SJSA1 (cell line): ENCODE measurements at regions not wholly inside any gene's neighbourhood (a gene's known extent, or its start where the extent isn't known, plus 50 kb on each side); places are given as distances from the start of the nearest gene placed in this dataset.
"Not testable (repeated sequence)": the region's sequence is repeated elsewhere in the genome, so short reads cannot be mapped to it uniquely, and the experiment has no call there.

ENCODE experiments used
- DNase-seq, 2 experiments: peaks; one replicate each; pipeline ENCODE4 v3.0.0-alpha.2; 2015 to 2020; ENCODE audit warnings: low spot score in 2 of 2, low read depth in 1 of 2
- H3K27ac ChIP-seq: fragments of 250-450 bp; sonication (Bioruptor Pico); 2 replicates; pipeline ENCODE4 v1.5.1; 2020; ENCODE audit warnings: mild to moderate bottlenecking, moderate library complexity
- H3K27me3 ChIP-seq: fragments of 250-450 bp; sonication (Bioruptor Pico); replicated peaks from 2 replicates; pipeline ENCODE4 v1.5.1; 2020; ENCODE audit warnings: mild to moderate bottlenecking, moderate library complexity
- H3K36me3 ChIP-seq: fragments of 250-450 bp; sonication (Bioruptor Pico); 2 replicates; pipeline ENCODE4 v1.5.1; 2020; ENCODE audit warnings: mild to moderate bottlenecking
- H3K4me1 ChIP-seq: fragments of 250-450 bp; sonication (Bioruptor Pico); replicated peaks from 2 replicates; pipeline ENCODE4 v1.6.1; 2021; ENCODE audit warnings: mild to moderate bottlenecking
- H3K4me3 ChIP-seq: fragments of 250-450 bp; sonication (Bioruptor Pico); 2 replicates; pipeline ENCODE4 v1.5.1; 2020; ENCODE audit warnings: mild to moderate bottlenecking
- H3K9me3 ChIP-seq: fragments of 250-450 bp; sonication (Bioruptor Pico); replicated peaks from 2 replicates; pipeline ENCODE4 v1.5.1; 2020; ENCODE audit warnings: mild to moderate bottlenecking

DNA sequence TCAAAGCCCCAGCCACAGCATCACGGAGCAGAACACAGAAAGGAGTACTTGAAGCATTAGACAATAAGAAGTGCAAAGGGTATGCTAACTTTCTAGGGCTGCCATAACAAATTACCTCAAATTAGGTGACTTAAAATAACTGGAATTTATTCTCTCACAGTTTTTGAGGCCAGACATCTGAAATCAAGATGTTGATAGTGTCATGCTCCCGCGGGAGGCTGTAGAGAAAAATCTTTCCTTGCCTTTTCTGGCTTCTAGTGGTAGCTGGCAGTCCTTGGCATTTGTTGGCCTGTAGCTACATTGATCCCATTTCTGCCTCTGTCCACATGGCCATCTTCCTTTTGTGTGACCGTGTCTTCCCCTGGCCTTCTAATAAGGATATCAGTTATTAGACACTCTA lies 51.9 kb upstream of the SPDL1 start:
- H3K27ac ChIP-seq: no peak overlapping the region
- H3K4me3 ChIP-seq: no peak overlapping the region
- H3K36me3 ChIP-seq: no peaks in the 10 kb centered on the region
- no peaks in the 10 kb centered on the region for H3K9me3 ChIP-seq
- H3K27me3 ChIP-seq: 0 out of 2 replicates have a peak, but pooled peaks cover 2% of the 10 kb centered on the region
- H3K4me1 ChIP-seq: no peaks in the 10 kb centered on the region
- DNase-seq: no peak

DNA sequence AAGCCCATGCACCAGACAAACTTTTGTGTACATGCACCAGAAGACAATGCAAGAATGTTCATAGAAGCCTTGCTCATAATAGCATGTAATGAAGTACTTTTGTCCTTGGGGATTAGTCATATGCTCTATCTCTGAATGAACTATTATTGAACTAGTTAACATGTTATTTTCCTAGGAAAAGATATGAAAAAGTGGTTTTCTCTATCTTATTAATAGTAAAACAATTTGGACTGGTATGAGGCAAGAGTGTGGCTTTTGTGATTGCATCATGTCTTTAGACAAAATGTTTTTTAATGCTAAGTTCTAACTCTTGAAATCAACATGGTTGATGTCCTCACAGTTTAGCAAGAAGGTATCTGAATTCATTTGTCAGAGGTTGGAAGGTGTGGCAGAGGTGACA lies 55.7 kb upstream of the SPDL1 start:
- peaks cover 2% of the 10 kb centered on the region; the same call in 1 of the 2 replicates for H3K27me3 ChIP-seq
- H3K9me3 ChIP-seq: no peaks in the 10 kb centered on the region
- no peaks in the 10 kb centered on the region for H3K36me3 ChIP-seq
- no peaks in the 10 kb centered on the region for H3K4me1 ChIP-seq
- DNase-seq: no peak
- H3K27ac ChIP-seq: no peak overlapping the region
- H3K4me3 ChIP-seq: no peak overlapping the region

DNA sequence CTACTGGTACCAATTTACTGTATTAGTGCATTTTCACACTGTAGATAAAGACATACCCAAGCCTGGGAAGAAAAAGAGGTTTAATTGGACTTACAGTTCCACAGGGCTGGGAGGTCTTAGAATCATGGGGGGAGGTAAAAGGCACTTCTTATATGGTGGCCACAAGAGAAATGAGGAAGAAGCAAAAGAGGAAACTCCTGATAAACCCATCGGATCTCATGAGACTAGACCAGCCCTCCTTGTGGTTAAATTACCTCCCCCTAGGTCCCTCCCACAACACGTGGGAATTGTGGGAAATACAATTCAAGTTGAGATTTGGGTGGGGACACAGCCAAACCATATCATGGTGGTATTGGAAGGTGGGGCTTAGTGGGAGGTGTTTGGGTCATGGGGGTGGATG lies 56.5 kb upstream of the SPDL1 start:
- no peaks in the 10 kb centered on the region for H3K9me3 ChIP-seq
- no peak overlapping the region for H3K27ac ChIP-seq
- no peak overlapping the region for H3K4me3 ChIP-seq
- no peak for DNase-seq
- peaks cover 2% of the 10 kb centered on the region; the same call in 1 of the 2 replicates for H3K27me3 ChIP-seq
- H3K36me3 ChIP-seq: no peaks in the 10 kb centered on the region
- no peaks in the 10 kb centered on the region for H3K4me1 ChIP-seq

DNA sequence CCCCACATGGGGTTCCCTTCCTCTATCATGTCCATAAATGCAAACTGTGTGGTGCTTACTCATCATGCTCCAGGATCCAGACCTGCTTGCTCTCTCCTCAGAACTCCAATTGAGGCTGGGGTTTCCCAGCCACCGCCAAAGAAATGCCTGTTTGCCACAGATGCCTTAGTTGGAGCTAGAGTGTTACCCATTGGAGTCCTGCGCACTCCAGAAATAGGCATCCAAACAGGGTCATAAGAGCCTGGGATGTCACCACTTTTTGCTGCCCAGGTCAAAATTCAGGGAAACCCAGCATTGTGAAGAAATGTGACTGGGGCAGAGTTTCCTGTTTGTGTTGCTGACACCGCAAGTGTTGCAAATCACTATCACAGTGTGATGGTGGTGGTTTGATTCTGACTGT lies 60.7 kb upstream of the SPDL1 start:
- no peaks in the 10 kb centered on the region for H3K9me3 ChIP-seq
- peaks cover 2% of the 10 kb centered on the region; the same call in 1 of the 2 replicates for H3K27me3 ChIP-seq

DNA sequence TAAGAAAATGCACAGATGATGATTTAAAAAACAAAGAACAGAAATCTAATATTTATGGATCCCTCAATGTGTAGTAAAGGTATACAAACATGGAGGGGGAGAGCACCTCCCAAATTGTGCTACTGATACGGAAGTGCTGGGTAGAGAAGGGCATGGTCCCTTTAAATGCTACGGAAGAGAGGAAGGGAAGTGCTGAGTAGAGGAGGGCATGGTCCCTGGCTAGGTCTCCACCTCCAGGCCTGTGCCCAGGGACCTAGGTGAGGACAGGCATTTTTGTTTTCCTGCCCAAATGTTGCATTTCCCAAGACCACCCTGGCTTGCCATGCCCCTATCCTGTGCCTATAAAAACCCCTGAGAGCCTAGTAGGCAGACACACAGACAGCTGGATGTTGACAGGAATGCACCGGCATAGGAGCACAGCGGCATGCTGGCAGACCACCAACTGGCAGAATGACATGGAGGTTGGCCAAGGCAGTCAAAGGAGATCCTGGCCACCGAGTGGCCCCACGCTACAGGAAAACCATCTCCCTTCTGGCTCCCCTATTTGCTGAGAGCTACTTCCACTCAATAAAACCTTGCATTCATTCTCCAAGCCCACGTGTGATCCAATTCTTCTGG lies 62.1 kb upstream of the SPDL1 start:
- Histone ChIP-seq H3K27ac (no peak overlapping the region), H3K4me1 (no peaks in the 10 kb centered on the region), H3K36me3 (no peaks in the 10 kb centered on the region), H3K9me3 (0 out of 2 replicates have a peak, but pooled peaks cover 2% of the 10 kb centered on the region), H3K27me3 (no peaks in the 10 kb centered on the region; the same call in 1 of the 2 replicates), H3K4me3 (no peak overlapping the region)
- DNase-seq: no peak

More for the DNA sequence above, 60.7 kb upstream of the SPDL1 start:
- no peak overlapping the region for H3K27ac ChIP-seq
- DNase-seq: no peak
- H3K4me3 ChIP-seq: no peak overlapping the region
- H3K4me1 ChIP-seq: no peaks in the 10 kb centered on the region
- H3K36me3 ChIP-seq: no peaks in the 10 kb centered on the region

DNA sequence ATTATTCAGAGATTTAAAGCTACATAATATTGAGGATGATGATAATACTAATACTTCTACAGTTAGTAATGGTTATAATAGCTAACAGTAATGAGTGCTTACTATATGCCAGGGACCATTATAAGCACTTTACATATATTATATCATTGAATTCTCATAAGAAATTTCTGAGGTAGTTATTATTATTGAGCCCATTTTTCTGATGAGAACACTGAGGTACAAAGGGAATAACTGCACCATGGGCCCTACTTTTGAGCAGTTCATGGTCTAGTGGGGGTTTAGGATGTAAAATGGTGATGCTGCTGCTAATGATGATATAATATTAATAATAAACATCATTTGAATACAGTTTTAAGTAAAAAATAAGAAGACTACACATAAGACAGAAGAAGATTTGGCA lies 64.2 kb upstream of the SPDL1 start:
- Histone ChIP-seq H3K4me1 (no peaks in the 10 kb centered on the region), H3K27me3 (no peaks in the 10 kb centered on the region; the same call in 1 of the 2 replicates), H3K9me3 (0 out of 2 replicates have a peak, but pooled peaks cover 4% of the 10 kb centered on the region), H3K27ac (no peak overlapping the region), H3K4me3 (no peak overlapping the region), H3K36me3 (no peaks in the 10 kb centered on the region)
- no peak for DNase-seq

DNA sequence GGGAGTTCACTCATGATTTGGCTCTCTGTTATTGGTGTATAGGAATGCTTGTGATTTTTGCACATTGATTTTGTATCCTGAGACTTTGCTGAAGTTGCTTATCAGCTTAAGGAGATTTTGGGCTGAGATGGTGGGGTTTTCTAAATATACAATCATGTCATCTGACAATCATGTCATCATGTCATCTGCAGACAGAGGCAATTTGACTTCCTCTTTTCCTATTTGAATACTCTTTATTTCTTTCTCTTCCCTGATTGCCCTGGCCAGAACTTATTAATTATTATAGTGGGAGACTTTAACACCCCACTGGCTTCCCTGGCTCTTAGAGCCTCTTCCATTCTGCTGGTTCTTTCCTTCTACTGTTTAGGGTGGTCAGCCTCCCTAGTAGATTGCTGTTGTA lies 64.8 kb upstream of the SPDL1 start:
- H3K27me3 ChIP-seq, H3K4me3 ChIP-seq, H3K4me1 ChIP-seq, H3K36me3 ChIP-seq, H3K9me3 ChIP-seq, H3K27ac ChIP-seq, DNase-seq: not testable (repeated sequence)

DNA sequence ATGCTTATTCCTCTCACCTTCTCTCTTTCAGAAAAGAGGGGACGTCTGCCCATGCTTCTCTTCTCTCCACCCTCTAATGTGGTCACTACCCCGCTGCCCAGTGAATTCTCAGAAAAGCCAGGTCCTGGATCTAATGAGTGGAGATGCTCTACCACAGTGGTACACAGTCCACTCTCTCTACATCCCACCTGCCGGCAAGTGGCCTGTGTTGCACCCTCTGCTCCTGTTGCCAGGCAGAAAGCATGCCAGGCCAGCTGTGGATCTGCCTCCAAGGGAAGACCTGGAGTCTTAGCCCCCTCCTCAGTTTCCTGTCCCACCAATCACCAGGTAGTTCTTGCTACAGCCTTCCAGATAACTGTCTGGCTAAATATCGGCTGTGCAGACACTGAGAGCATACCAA lies 71.2 kb upstream of the SPDL1 start:
- no peaks in the 10 kb centered on the region for H3K36me3 ChIP-seq

DNA sequence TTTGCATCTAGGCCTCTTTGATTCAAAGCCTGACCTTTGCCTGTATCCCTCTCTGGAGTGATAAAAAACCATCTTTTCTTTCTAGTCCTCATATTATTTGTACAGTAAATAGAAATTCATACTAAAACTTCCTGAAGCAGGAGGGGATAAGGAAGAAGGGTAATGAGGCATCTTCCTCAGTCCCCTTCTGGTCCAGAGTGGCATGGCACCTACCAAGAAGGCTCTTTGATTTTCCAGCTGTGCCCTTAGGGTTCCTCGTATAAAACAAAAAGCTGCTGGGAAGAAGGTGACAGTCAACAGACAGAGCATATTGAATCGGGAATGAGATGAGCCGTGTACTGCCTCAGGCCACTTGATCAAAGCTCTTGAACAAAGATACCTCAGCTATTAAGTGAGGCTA lies 71.9 kb upstream of the SPDL1 start:
- Histone ChIP-seq H3K36me3 (no peaks in the 10 kb centered on the region), H3K27me3 (peaks cover 6% of the 10 kb centered on the region), H3K9me3 (0 out of 2 replicates have a peak, but pooled peaks cover 4% of the 10 kb centered on the region), H3K4me1 (no peaks in the 10 kb centered on the region), H3K4me3 (no peak overlapping the region), H3K27ac (no peak overlapping the region)
- DNase-seq: no peak

More for the DNA sequence above, 71.2 kb upstream of the SPDL1 start:
- DNase-seq: no peak
- no peak overlapping the region for H3K4me3 ChIP-seq
- peaks cover 6% of the 10 kb centered on the region for H3K27me3 ChIP-seq
- no peaks in the 10 kb centered on the region for H3K4me1 ChIP-seq
- H3K27ac ChIP-seq: no peak overlapping the region
- H3K9me3 ChIP-seq: 0 out of 2 replicates have a peak, but pooled peaks cover 4% of the 10 kb centered on the region

DNA sequence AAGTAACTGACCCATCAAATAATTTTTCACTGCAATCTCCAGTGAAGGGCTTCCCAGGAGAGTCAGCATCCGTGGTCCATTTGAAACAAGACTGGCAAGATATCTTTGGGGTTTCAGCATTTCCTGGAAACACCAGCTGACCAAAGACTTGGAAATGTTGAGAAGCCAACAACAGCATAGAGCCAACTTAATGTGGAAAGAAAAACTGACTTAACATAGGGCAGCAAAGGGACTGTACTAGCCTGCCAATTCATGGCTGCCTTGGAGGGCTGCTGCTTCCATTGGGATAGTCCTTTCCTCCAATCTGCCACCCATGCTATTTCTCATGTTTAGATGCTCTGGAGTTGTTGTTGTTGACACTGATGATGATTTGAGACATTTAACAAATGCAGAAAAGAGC lies 76.5 kb upstream of the SPDL1 start:
- DNase-seq: no peak
- H3K36me3 ChIP-seq: no peaks in the 10 kb centered on the region
- H3K4me3 ChIP-seq: no peak overlapping the region
- no peak overlapping the region for H3K27ac ChIP-seq
- peaks cover 9% of the 10 kb centered on the region for H3K27me3 ChIP-seq
- no peaks in the 10 kb centered on the region for H3K4me1 ChIP-seq
- H3K9me3 ChIP-seq: no peaks in the 10 kb centered on the region

DNA sequence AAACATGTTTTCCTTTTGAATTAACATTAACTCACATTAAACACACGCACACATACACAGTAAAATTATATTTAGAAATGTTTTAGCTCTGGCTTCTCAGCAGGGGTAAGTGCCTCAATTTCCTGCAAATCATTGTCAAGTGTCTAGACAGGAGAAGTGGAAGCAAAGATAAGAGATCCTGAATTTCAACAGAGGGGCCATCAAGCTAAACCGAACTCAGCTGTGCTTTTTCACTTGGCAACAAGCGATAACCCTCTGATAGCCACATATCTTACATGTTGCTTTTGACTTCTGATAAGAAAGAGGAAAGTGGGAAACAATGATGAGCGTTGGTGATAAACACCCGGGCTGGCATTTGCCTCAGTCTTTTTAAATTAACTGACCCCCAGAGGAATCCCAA lies 79.7 kb upstream of the SPDL1 start:
- Histone ChIP-seq H3K27ac (no peak overlapping the region), H3K4me1 (no peaks in the 10 kb centered on the region), H3K36me3 (no peaks in the 10 kb centered on the region), H3K27me3 (peaks cover 11% of the 10 kb centered on the region), H3K9me3 (no peaks in the 10 kb centered on the region), H3K4me3 (no peak overlapping the region)
- DNase-seq: no peak

DNA sequence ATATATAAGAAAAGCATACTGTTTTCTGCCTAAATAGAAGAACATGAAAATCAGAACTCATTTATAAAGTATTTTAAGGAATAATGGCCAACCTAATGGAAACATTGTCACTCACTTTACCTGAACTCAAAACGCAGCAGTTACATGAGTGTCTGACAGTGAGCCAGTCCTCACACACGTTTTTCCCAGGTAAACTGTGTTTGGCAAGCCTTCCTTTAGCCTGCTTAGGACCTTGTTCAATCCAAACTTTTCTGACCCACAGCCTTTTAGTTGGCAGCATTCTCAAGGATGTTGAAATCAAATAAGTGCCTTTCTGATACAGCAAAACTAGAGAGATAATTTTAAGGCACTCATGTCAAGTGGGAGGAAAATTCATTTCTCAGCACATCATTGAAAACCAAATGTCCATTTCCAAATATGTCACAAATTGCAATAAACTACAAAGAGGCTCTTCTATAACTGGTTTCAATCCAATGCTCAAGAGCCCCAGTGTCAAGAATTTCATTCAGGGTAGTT lies 83.5 kb upstream of the SPDL1 start:
- no peak for DNase-seq
- no peak overlapping the region for H3K4me3 ChIP-seq
- H3K9me3 ChIP-seq: no peaks in the 10 kb centered on the region

DNA sequence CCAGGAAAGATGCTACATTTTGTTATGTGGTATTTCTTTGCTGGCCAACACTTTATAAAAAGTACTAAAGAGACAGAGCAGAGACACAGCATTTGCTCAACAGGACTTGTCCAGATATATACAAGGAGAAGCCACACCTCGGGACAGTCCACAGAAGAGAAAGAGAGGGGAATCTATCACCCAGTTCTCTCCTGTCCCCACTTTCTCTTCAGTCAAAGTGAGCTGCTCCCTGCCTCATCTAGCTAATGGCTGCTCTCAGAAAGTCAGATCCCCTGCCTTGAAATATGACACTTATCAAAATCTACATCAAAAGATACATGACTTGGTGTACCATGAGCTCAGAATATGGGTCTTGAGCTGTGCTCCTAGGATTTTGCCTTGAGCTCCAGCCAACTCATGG lies 86.7 kb upstream of the SPDL1 start:
- peaks cover 2% of the 10 kb centered on the region; the same call in 1 of the 2 replicates for H3K27me3 ChIP-seq
- H3K4me3 ChIP-seq: no peak overlapping the region
- no peak for DNase-seq
- no peak overlapping the region for H3K27ac ChIP-seq
- H3K9me3 ChIP-seq: no peaks in the 10 kb centered on the region
- no peaks in the 10 kb centered on the region for H3K36me3 ChIP-seq
- no peaks in the 10 kb centered on the region for H3K4me1 ChIP-seq

More for the DNA sequence above, 83.5 kb upstream of the SPDL1 start:
- Histone ChIP-seq H3K27me3 (peaks cover 6% of the 10 kb centered on the region), H3K4me1 (no peaks in the 10 kb centered on the region), H3K27ac (no peak overlapping the region), H3K36me3 (no peaks in the 10 kb centered on the region)

DNA sequence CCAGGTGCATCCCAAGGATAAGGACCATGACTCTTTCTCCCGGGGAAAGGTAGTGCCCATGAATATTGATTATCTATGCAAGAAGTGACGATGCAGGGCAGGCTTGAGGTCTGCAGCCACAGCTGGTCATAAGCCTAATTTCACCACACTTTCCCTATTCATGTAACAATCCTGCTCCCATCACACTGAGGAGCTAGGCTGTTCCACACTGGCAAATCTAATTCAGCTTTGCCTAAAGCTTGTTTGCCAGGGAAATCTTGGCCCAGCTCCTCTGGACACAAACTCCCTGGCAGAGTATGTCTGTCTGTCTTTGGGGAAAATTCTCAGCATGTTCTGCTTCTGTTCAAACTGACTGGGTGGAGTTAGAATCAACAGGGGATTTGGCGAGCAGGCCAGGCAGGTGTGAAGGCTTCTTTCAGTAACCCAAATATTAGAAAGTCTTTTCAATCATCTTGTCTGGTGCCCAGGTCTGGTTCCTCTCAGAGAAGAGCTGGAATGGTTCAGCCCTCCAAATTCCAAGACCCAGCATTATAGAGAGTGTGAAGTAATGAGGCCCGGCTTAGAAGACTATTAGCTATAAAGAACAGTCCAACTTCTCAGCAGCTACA lies 88.5 kb upstream of the SPDL1 start:
- Histone ChIP-seq H3K4me1 (no peaks in the 10 kb centered on the region), H3K27me3 (no peaks in the 10 kb centered on the region), H3K27ac (no peak overlapping the region), H3K36me3 (no peaks in the 10 kb centered on the region), H3K4me3 (no peak overlapping the region), H3K9me3 (no peaks in the 10 kb centered on the region)
- no peak for DNase-seq
